T-helper 17 cell (primary cell): ENCODE measurements at regions not wholly inside any gene's neighbourhood (a gene's known extent, or its start where the extent isn't known, plus 50 kb on each side); places are given as distances from the start of the nearest gene placed in this dataset.

Experiments used
- ATAC-seq: fragments of 150-1000 bp; cut with Tn5 transposase; 2 replicates; pipeline ENCODE4 v1.10.0; 2021; ENCODE audit warnings: mild to moderate bottlenecking, moderate library complexity
- DNase-seq, 3 donors: peaks; one replicate each; pipeline versions ENCODE4 v3.0.0 to v3.0.0-alpha.2; 2020 to 2021
- H3K9me3 ChIP-seq: one replicate; pipeline ENCODE4 v1.7.0; 2013; ENCODE audit warnings: low read length, mild to moderate bottlenecking; ENCODE audit not compliant: control insufficient read depth, poor library complexity, severe bottlenecking
- H3K27ac Mint-ChIP-seq: one replicate; pipeline ENCODE4 v1.8.0; 2022; ENCODE audit warnings: mild to moderate bottlenecking, moderate library complexity, mixed read lengths
- H3K27me3 Mint-ChIP-seq: one replicate; pipeline ENCODE4 v1.8.0; 2022; ENCODE audit warnings: mixed read lengths
- H3K36me3 Mint-ChIP-seq: one replicate; pipeline ENCODE4 v1.8.0; 2022; ENCODE audit warnings: low read depth, mixed read lengths
- H3K4me1 Mint-ChIP-seq: one replicate; pipeline ENCODE4 v1.8.0; 2022; ENCODE audit warnings: mild to moderate bottlenecking, mixed read lengths
- H3K4me3 Mint-ChIP-seq: one replicate; pipeline ENCODE4 v1.8.0; 2022; ENCODE audit warnings: mild to moderate bottlenecking, moderate library complexity, mixed read lengths

- H3K27ac Mint-ChIP-seq: no peak overlapping the region
- no peak for DNase-seq
- no peaks in the 10 kb centered on the region for H3K27me3 Mint-ChIP-seq
- no peaks in the 10 kb centered on the region for H3K9me3 ChIP-seq
- no peak overlapping the region for H3K4me3 Mint-ChIP-seq
- H3K36me3 Mint-ChIP-seq: no peaks in the 10 kb centered on the region
- no peak for ATAC-seq
- no peaks in the 10 kb centered on the region for H3K4me1 Mint-ChIP-seq
Observed at GRCh38 chrX:139120760-139121159, 409.2 kb upstream of the FGF13 start.

DNA sequence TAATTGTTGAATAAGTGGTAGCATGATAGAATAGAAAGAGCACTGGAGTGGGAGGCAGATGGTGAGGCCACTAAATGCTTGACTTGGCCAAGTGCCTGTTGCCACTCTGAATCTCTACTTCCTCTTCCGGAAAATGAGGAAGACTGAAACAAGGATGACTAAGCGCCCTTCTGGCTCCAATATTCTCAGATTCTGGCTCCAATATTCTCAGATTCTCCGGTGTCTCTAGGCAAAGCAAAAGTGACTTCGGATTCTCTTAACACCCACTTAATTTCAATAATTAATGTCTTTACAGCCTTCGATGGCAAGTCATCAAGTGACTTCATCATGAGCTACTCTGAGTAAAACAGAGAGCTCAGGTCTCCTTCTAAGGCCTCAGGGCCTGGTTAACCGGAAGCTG is 402.2 kb upstream of the FGF13 start:
- DNase-seq: no peak

DNA sequence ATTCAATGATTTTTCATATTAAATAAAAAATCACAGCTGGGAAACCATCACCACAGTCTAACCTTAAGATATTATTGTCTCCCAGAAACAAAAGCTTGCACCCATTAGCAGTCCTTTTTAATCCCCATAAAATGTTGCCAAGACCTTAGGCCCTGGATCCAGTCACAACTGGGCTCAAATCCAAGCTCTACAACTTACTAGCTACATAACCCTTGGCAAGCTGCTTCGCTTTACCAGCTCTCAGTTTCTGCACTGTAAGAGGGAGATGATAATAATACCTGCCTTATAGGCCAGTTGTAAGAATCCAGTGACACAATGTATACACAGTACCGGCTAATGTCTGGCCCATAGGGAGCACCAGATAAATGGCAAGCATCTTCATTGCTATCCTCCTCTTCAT is 400.9 kb upstream of the FGF13 start:
- no peak for DNase-seq
- H3K9me3 ChIP-seq: no peaks in the 10 kb centered on the region
- H3K27me3 Mint-ChIP-seq: no peaks in the 10 kb centered on the region
- ATAC-seq: no peak
- H3K4me1 Mint-ChIP-seq: no peaks in the 10 kb centered on the region
- no peak overlapping the region for H3K27ac Mint-ChIP-seq
- no peaks in the 10 kb centered on the region for H3K36me3 Mint-ChIP-seq
- no peak overlapping the region for H3K4me3 Mint-ChIP-seq

More for the DNA sequence above, 402.2 kb upstream of the FGF13 start:
- no peaks in the 10 kb centered on the region for H3K27me3 Mint-ChIP-seq
- H3K4me1 Mint-ChIP-seq: no peaks in the 10 kb centered on the region
- H3K4me3 Mint-ChIP-seq: no peak overlapping the region
- no peaks in the 10 kb centered on the region for H3K36me3 Mint-ChIP-seq
- no peak for ATAC-seq
- H3K9me3 ChIP-seq: no peaks in the 10 kb centered on the region
- H3K27ac Mint-ChIP-seq: no peak overlapping the region

DNA sequence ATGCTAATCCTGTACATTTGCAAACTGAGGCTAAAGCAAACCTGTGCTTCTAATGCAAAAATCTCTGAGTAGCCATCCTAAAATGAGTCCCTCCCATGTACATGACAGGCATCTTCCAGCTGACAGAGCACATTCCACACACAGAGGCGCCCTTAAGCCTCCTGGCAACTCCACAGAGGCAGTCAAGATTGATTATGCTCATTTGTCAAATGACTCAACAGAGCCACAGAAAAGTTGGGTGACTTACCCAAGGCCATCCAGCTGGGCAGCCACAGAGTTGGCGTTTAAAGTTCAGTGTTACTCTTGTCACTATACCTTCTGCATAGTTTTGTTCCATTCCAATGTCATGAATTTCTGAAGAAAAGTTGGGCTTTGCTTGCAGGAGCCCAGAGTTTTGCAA is 394.6 kb upstream of the FGF13 start:
- no peaks in the 10 kb centered on the region for H3K36me3 Mint-ChIP-seq
- H3K27me3 Mint-ChIP-seq: no peaks in the 10 kb centered on the region
- DNase-seq (no peak), ATAC-seq (no peak)
- H3K27ac Mint-ChIP-seq: no peak overlapping the region
- H3K9me3 ChIP-seq: no peaks in the 10 kb centered on the region
- H3K4me1 Mint-ChIP-seq: no peaks in the 10 kb centered on the region
- H3K4me3 Mint-ChIP-seq: no peak overlapping the region

GRCh38 chrX:139094671-139095592 is 383.4 kb upstream of the FGF13 start:
- H3K27ac Mint-ChIP-seq: no peak overlapping the region
- no peaks in the 10 kb centered on the region for H3K27me3 Mint-ChIP-seq
- H3K36me3 Mint-ChIP-seq: no peaks in the 10 kb centered on the region
- no peak overlapping the region for H3K4me3 Mint-ChIP-seq
- H3K4me1 Mint-ChIP-seq: no peaks in the 10 kb centered on the region
- no peak for DNase-seq
- ATAC-seq: no peak
- no peaks in the 10 kb centered on the region for H3K9me3 ChIP-seq

GRCh38 chrX:139093201-139093600 is 381.7 kb upstream of the FGF13 start:
- Mint-ChIP-seq H3K27ac (no peak overlapping the region), H3K36me3 (no peaks in the 10 kb centered on the region), H3K27me3 (no peaks in the 10 kb centered on the region), H3K4me3 (no peak overlapping the region), H3K4me1 (no peaks in the 10 kb centered on the region)
- DNase-seq: no peak
- ATAC-seq: no peak
- H3K9me3 ChIP-seq: no peaks in the 10 kb centered on the region

DNA sequence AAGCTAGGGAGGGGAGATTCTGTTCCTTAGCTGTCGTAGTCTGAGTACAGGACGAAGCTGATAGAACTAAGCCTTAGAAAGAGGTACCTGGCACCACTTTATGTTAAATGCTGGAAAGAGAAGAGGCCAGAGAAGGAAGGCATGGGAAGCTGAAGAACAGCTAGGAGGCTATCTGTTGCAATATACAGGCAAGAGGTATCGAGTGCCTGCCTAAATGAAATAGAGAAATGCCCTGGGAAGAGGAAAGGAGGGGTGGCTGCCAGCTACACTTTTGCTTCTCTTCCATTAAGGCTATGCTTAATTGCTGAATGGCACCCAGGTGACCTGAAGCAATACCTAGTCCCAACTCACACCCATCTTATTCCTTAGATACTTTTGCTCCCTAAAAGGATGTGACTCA is 380.4 kb upstream of the FGF13 start:
- Mint-ChIP-seq H3K27ac (no peak overlapping the region), H3K4me3 (no peak overlapping the region), H3K27me3 (no peaks in the 10 kb centered on the region), H3K36me3 (no peaks in the 10 kb centered on the region), H3K4me1 (no peaks in the 10 kb centered on the region)
- no peak for DNase-seq
- H3K9me3 ChIP-seq: no peaks in the 10 kb centered on the region
- no peak for ATAC-seq

DNA sequence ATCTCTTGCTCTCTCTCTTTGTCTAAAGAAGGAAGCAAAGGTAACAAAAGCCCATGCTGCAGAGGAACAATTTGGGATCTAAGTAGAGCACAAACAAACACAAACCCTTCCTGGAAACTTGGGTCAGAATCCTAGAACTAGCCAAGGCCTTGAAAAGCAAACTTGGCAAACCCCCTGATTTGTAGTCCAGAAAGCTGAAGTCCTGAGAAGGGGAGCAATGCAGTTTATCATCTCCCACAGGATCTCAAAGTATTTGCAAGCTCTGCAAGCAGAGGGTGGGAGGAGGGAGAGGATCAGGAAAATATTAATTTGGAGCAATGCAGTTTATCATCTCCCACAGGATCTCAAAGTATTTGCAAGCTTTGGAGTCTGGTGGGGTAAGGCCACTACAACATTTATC is 379.5 kb upstream of the FGF13 start:
- Mint-ChIP-seq H3K36me3 (no peaks in the 10 kb centered on the region), H3K27ac (no peak overlapping the region), H3K4me3 (no peak overlapping the region), H3K27me3 (no peaks in the 10 kb centered on the region), H3K4me1 (no peaks in the 10 kb centered on the region)
- DNase-seq: no peak
- no peak for ATAC-seq
- no peaks in the 10 kb centered on the region for H3K9me3 ChIP-seq

GRCh38 chrX:139086246-139086645 is 374.7 kb upstream of the FGF13 start:
- Mint-ChIP-seq H3K36me3 (no peaks in the 10 kb centered on the region), H3K4me1 (no peaks in the 10 kb centered on the region), H3K4me3 (no peak overlapping the region), H3K27ac (no peak overlapping the region), H3K27me3 (no peaks in the 10 kb centered on the region)
- ATAC-seq (no peak), DNase-seq (no peak)
- H3K9me3 ChIP-seq: no peaks in the 10 kb centered on the region

DNA sequence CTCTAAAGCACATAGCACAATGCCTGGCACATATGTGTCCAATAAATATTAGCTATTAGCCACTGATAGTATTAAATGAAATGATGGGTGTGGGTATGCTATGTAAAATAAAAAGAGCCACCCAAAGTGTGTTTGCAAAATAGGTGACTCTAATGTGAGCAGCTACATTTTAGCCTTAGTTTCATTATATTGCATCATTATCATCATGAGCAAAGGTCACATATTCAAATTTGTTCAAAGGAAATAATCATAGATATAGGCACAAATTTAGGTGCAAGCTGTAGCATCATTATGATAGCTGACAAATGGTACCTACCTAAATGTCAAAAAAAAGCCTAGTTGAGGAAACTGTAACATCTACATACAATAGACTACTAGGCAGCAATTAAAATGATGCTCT is 373.9 kb upstream of the FGF13 start:
- H3K27ac Mint-ChIP-seq: no peak overlapping the region
- no peaks in the 10 kb centered on the region for H3K36me3 Mint-ChIP-seq
- H3K4me1 Mint-ChIP-seq: no peaks in the 10 kb centered on the region
- ATAC-seq (no peak), DNase-seq (no peak)
- no peak overlapping the region for H3K4me3 Mint-ChIP-seq
- no peaks in the 10 kb centered on the region for H3K27me3 Mint-ChIP-seq
- no peaks in the 10 kb centered on the region for H3K9me3 ChIP-seq

DNA sequence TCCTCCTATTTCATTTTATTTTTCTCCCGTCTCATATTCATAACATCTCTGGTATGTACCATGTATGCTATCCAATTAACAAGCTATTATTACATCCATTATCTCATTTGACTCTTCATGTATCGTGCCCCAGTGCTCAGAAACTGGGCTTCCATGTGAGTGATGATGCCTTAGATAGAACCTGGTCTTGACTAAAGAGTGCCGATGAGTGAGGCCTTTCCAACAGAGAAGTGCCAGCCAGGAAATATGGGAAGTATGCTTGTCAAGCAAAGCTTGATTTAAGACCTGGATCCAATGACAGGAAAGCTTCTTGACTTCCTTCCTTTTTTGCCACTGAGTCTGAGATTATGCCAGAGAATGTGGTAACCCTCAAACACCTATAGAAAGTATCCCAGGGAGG is 371.7 kb upstream of the FGF13 start:
- H3K9me3 ChIP-seq: no peaks in the 10 kb centered on the region
- no peak overlapping the region for H3K27ac Mint-ChIP-seq
- no peak for DNase-seq
- H3K36me3 Mint-ChIP-seq: no peaks in the 10 kb centered on the region
- no peak for ATAC-seq
- no peaks in the 10 kb centered on the region for H3K4me1 Mint-ChIP-seq
- H3K27me3 Mint-ChIP-seq: no peaks in the 10 kb centered on the region
- H3K4me3 Mint-ChIP-seq: no peak overlapping the region

GRCh38 chrX:139081965-139082364 is 370.4 kb upstream of the FGF13 start:
- H3K27me3 Mint-ChIP-seq: no peaks in the 10 kb centered on the region
- H3K27ac Mint-ChIP-seq: no peak overlapping the region
- no peaks in the 10 kb centered on the region for H3K4me1 Mint-ChIP-seq
- H3K36me3 Mint-ChIP-seq: no peaks in the 10 kb centered on the region
- no peak overlapping the region for H3K4me3 Mint-ChIP-seq
- DNase-seq (no peak), ATAC-seq (no peak)
- no peaks in the 10 kb centered on the region for H3K9me3 ChIP-seq

GRCh38 chrX:139079789-139080188 is 368.3 kb upstream of the FGF13 start:
- Mint-ChIP-seq H3K27me3 (no peaks in the 10 kb centered on the region), H3K36me3 (no peaks in the 10 kb centered on the region), H3K4me3 (no peak overlapping the region), H3K27ac (no peak overlapping the region), H3K4me1 (no peaks in the 10 kb centered on the region)
- ATAC-seq (no peak), DNase-seq (no peak)
- H3K9me3 ChIP-seq: no peaks in the 10 kb centered on the region

DNA sequence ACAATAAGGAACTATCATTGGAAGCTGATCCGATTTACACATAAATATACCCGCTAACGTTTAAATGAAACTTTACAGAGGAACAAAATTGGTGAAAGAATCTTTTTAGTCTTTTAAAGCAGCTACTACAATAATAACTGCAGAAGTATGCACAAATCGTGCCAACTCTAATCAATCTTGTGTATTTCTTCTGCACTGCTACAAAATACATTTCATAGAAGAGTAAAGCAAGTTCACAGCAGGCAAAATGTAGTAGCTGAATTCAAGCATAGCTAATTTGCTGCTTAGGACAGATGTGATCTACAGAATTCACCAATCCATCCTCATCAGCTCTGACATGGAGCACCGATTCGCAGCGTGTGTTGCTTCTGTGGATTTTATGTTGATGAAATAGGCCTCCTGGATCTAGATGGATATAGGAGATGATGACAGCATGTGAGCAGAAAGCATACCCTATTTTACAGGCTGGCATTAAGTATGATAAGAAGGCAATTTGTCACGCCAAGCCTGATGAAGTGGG is 367.3 kb upstream of the FGF13 start:
- Mint-ChIP-seq H3K36me3 (no peaks in the 10 kb centered on the region), H3K4me1 (no peaks in the 10 kb centered on the region), H3K27me3 (no peaks in the 10 kb centered on the region), H3K4me3 (no peak overlapping the region), H3K27ac (no peak overlapping the region)
- H3K9me3 ChIP-seq: no peaks in the 10 kb centered on the region
- ATAC-seq (no peak), DNase-seq (no peak)
